HEK293 (cell line): ENCODE measurements at regions not wholly inside any gene's neighbourhood (a gene's known extent, or its start where the extent isn't known, plus 50 kb on each side); places are given as distances from the start of the nearest gene placed in this dataset.

Source experiments
- CTCF ChIA-PET: fragments of 350-600 bp; formaldehyde crosslinking; extraction: SDS; loops from one replicate; lab custom pipeline; 2021; ENCODE audit warnings: antibody characterized with exemption; lab: Yijun Ruan, JAX
- POLR2A ChIA-PET: fragments of 300-600 bp; formaldehyde crosslinking; extraction: SDS; loops from one replicate; lab custom pipeline; 2020; ENCODE audit warnings: antibody characterized with exemption, inconsistent platforms; lab: Yijun Ruan, JAX
- H3K27ac ChIP-seq: fragments of 200-500 bp; sonication (Bioruptor generic); 2 replicates; pipeline ENCODE4 v1.5.1; 2014; ENCODE audit warnings: low read depth, low read length, control low read depth, inconsistent platforms; ENCODE audit errors: extremely low read depth
- H3K36me3 ChIP-seq, 2 experiments: fragments of 200-500 bp in 1 of 2; sonication (Bioruptor generic) in 1 of 2; 1 replicate in 1 of 2; 2 replicates in 1 of 2; pipeline ENCODE4 v1.5.1; 2014 to 2017; ENCODE audit warnings: inconsistent platforms in 2 of 2, low read length in 2 of 2; ENCODE audit not compliant: control insufficient read depth in 2 of 2, insufficient read depth in 1 of 2
- H3K4me1 ChIP-seq: fragments of 200-500 bp; sonication (Bioruptor generic); 2 replicates; pipeline ENCODE4 v1.5.1; 2014; ENCODE audit warnings: mild to moderate bottlenecking, low read length, inconsistent platforms; ENCODE audit not compliant: control insufficient read depth, insufficient read depth
- H3K4me3 ChIP-seq: 2 replicates; pipeline ENCODE4 v1.5.1; 2011; ENCODE audit warnings: low read depth, mild to moderate bottlenecking, control low read depth, low read length, moderate library complexity
- H3K9me3 ChIP-seq: fragments of 200-500 bp; sonication (Bioruptor generic); 2 replicates; pipeline ENCODE4 v1.5.1; 2014; ENCODE audit warnings: low read depth, low read length, inconsistent platforms; ENCODE audit not compliant: control insufficient read depth, insufficient read depth
- GFI1B ChIP-seq: fragments of 450-650 bp; formaldehyde crosslinking; IDR thresholded peaks from 2 replicates; pipeline ENCODE4 v1.5.1; 2016; ENCODE audit warnings: missing biosample characterization, missing genetic modification characterization
- GLIS1 ChIP-seq: fragments of 450-650 bp; formaldehyde crosslinking; IDR thresholded peaks from 2 replicates; pipeline ENCODE4 v1.5.1; 2016; ENCODE audit warnings: missing biosample characterization, missing genetic modification characterization
- HOXD13 ChIP-seq: sonication (generic); formaldehyde crosslinking; IDR thresholded peaks from 2 replicates; pipeline ENCODE4 v1.8.0; 2022; ENCODE audit warnings: missing genetic modification reagents, borderline replicate concordance
- KLF10 ChIP-seq: fragments of 450-650 bp; IDR thresholded peaks from 2 replicates; pipeline ENCODE4 v1.5.1; 2018; ENCODE audit warnings: missing biosample characterization, mild to moderate bottlenecking, missing genetic modification characterization
- KLF16 ChIP-seq: fragments of 450-650 bp; formaldehyde crosslinking; IDR thresholded peaks from 2 replicates; pipeline ENCODE4 v1.5.1; 2017; ENCODE audit warnings: missing biosample characterization, missing genetic modification characterization
- KLF17 ChIP-seq: fragments of 450-650 bp; formaldehyde crosslinking; IDR thresholded peaks from 2 replicates; pipeline ENCODE4 v1.5.1; 2016; ENCODE audit warnings: missing biosample characterization, missing genetic modification characterization
- SP7 ChIP-seq: fragments of 450-650 bp; formaldehyde crosslinking; IDR thresholded peaks from 2 replicates; pipeline ENCODE4 v1.5.1; 2016; ENCODE audit warnings: missing biosample characterization, missing genetic modification characterization
- WT1 ChIP-seq: fragments of 450-650 bp; formaldehyde crosslinking; IDR thresholded peaks from 2 replicates; pipeline ENCODE4 v1.5.1; 2016; ENCODE audit warnings: missing biosample characterization, missing genetic modification characterization
- ZBTB21 ChIP-seq: fragments of 450-650 bp; formaldehyde crosslinking; IDR thresholded peaks from 2 replicates; pipeline ENCODE4 v1.5.1; 2017; ENCODE audit warnings: missing biosample characterization, missing genetic modification characterization
- ZBTB49 ChIP-seq: fragments of 450-650 bp; formaldehyde crosslinking; IDR thresholded peaks from 2 replicates; pipeline ENCODE4 v1.5.1; 2016; ENCODE audit warnings: missing biosample characterization, missing genetic modification characterization, low read depth
- ZBTB6 ChIP-seq: fragments of 450-650 bp; formaldehyde crosslinking; IDR thresholded peaks from 2 replicates; pipeline ENCODE4 v1.5.1; 2017; ENCODE audit warnings: missing biosample characterization, missing genetic modification characterization
- ZEB2 ChIP-seq: fragments of 450-650 bp; formaldehyde crosslinking; IDR thresholded peaks from 2 replicates; pipeline ENCODE4 v1.5.1; 2016; ENCODE audit warnings: missing biosample characterization, missing genetic modification characterization
- ZNF174 ChIP-seq: fragments of 450-650 bp; formaldehyde crosslinking; IDR thresholded peaks from 2 replicates; pipeline ENCODE4 v1.5.0; 2017; ENCODE audit warnings: missing biosample characterization, mild to moderate bottlenecking, missing genetic modification characterization
- ZNF24 ChIP-seq: fragments of 450-650 bp; formaldehyde crosslinking; IDR thresholded peaks from 2 replicates; pipeline ENCODE4 v1.5.1; 2016; ENCODE audit warnings: missing biosample characterization, missing genetic modification characterization
- ZNF280C ChIP-seq: fragments of 450-650 bp; formaldehyde crosslinking; IDR thresholded peaks from 2 replicates; pipeline ENCODE4 v1.5.1; 2016; ENCODE audit warnings: missing biosample characterization, missing genetic modification characterization
- ZNF366 ChIP-seq: fragments of 450-650 bp; formaldehyde crosslinking; conservative IDR thresholded peaks from 2 replicates; pipeline ENCODE4 v1.5.1; 2016; ENCODE audit warnings: missing biosample characterization, missing genetic modification characterization
- ZNF37A ChIP-seq: fragments of 450-650 bp; IDR thresholded peaks from 2 replicates; pipeline ENCODE4 v1.5.1; 2018; ENCODE audit warnings: missing biosample characterization, missing genetic modification characterization
- ZNF473 ChIP-seq: fragments of 450-650 bp; formaldehyde crosslinking; IDR thresholded peaks from 2 replicates; pipeline ENCODE4 v1.5.1; 2017; ENCODE audit warnings: missing biosample characterization, missing genetic modification characterization
- ZNF501 ChIP-seq: fragments of 450-650 bp; formaldehyde crosslinking; IDR thresholded peaks from 2 replicates; pipeline ENCODE4 v1.5.1; 2016; ENCODE audit warnings: missing biosample characterization, missing genetic modification characterization
- ZNF518A ChIP-seq: fragments of 450-650 bp; formaldehyde crosslinking; conservative IDR thresholded peaks from 2 replicates; pipeline ENCODE4 v1.5.1; 2016; ENCODE audit warnings: low read depth, missing biosample characterization, missing genetic modification characterization
- ZNF558 ChIP-seq: fragments of 450-650 bp; formaldehyde crosslinking; IDR thresholded peaks from 2 replicates; pipeline ENCODE4 v1.5.1; 2016; ENCODE audit warnings: missing biosample characterization, missing genetic modification characterization
- ZNF624 ChIP-seq: fragments of 450-650 bp; formaldehyde crosslinking; IDR thresholded peaks from 2 replicates; pipeline ENCODE4 v1.5.1; 2017; ENCODE audit warnings: missing biosample characterization, missing genetic modification characterization
- ZNF670 ChIP-seq: fragments of 450-650 bp; formaldehyde crosslinking; IDR thresholded peaks from 2 replicates; pipeline ENCODE4 v1.5.1; 2016; ENCODE audit warnings: missing biosample characterization, missing genetic modification characterization, low read depth
- ZNF776 ChIP-seq: fragments of 450-650 bp; formaldehyde crosslinking; IDR thresholded peaks from 2 replicates; pipeline ENCODE4 v1.5.0; 2017; ENCODE audit warnings: missing biosample characterization, missing genetic modification characterization, borderline replicate concordance
- ZNF777 ChIP-seq: fragments of 450-650 bp; formaldehyde crosslinking; IDR thresholded peaks from 2 replicates; pipeline ENCODE4 v1.5.1; 2017; ENCODE audit warnings: missing biosample characterization, missing genetic modification characterization, borderline replicate concordance

GRCh38 chr6:10297832-10298231 is 117.0 kb downstream of the TFAP2A start:
- Histone ChIP-seq H3K4me1 (no peaks in the 10 kb centered on the region), H3K4me3 (no peak overlapping the region), H3K9me3 (no peaks in the 10 kb centered on the region), H3K36me3 (no peaks in the 10 kb centered on the region), H3K27ac (no peak overlapping the region)
- CTCF ChIA-PET = no interaction called here
- POLR2A ChIA-PET = no interaction called here
- TF ChIP-seq KLF10 (tag by site-specific recombination) (no peak), ZNF777 (tag by site-specific recombination) (no peak), ZNF366 (tag by site-specific recombination) (no peak), KLF16 (tag by site-specific recombination) (no peak), HOXD13 (CRISPR knock-in tag) (no peak), ZNF776 (tag by site-specific recombination) (no peak), SP7 (tag by site-specific recombination) (no peak), ZNF473 (no peak), ZBTB21 (tag by site-specific recombination) (no peak), ZNF624 (tag by site-specific recombination) (no peak), ZNF670 (tag by site-specific recombination) (no peak), ZNF174 (tag by site-specific recombination) (no peak), ZNF24 (tag by site-specific recombination) (no peak), KLF17 (no peak), ZNF558 (tag by site-specific recombination) (no peak), GLIS1 (tag by site-specific recombination) (no peak), ZNF280C (no peak), ZBTB6 (no peak), ZBTB49 (tag by site-specific recombination) (no peak)

GRCh38 chr6:10278746-10279145 is 136.1 kb downstream of the TFAP2A start:
- Histone ChIP-seq H3K4me1 (no peaks in the 10 kb centered on the region), H3K27ac (no peak overlapping the region), H3K4me3 (no peak overlapping the region), H3K9me3 (no peaks in the 10 kb centered on the region), H3K36me3 (no peaks in the 10 kb centered on the region)
- ChIA-PET POLR2A (no interaction called here), CTCF (no interaction called here)
- no peak for TF ChIP-seq ZNF518A (tag by site-specific recombination)
- TF ChIP-seq ZNF37A = no peak
- TF ChIP-seq GFI1B (tag by site-specific recombination) = no peak
- no peak for TF ChIP-seq WT1 (tag by site-specific recombination)
- TF ChIP-seq ZEB2 = no peak
- TF ChIP-seq ZNF501 = no peak
- no peak for TF ChIP-seq ZNF174 (tag by site-specific recombination)
